ENCODE measurements at regions not wholly inside any gene's neighbourhood (a gene's known extent, or its start where the extent isn't known, plus 50 kb on each side); places are given as distances from the start of the nearest gene placed in this dataset.

- H3K36me3 ChIP-seq, result no peaks in the 10 kb centered on the region
- no peak for TF ChIP-seq EZH2 (IDR thresholded peaks at IDR 0.05)
- no peak for TF ChIP-seq EZH2phosphoT487 (IDR thresholded peaks at IDR 0.05)
- TF ChIP-seq CTCF (IDR thresholded peaks at IDR 0.05), result no peak
- DNase-seq (ENCODE audit: low spot score), result no peak
- Mint-ChIP-seq H3K27ac (peak overlapping the region; percentile 25), H3K9me3 (no peaks in the 10 kb centered on the region), H3K4me1 (peaks cover 26% of the 10 kb centered on the region), H3K4me3 (no peak overlapping the region), H3K27me3 (ENCODE audit: insufficient read depth, low read depth) (peaks cover 10% of the 10 kb centered on the region), H3K36me3 (no peaks in the 10 kb centered on the region)
- peaks cover 10% of the 10 kb centered on the region for H3K4me1 ChIP-seq
- H3F3A ChIP-seq (ENCODE audit: low read depth), result no peaks in the 10 kb centered on the region
- H3K27me3 ChIP-seq, result no peaks in the 10 kb centered on the region
- no peak overlapping the region for H2AFZ ChIP-seq (replicated peaks)
- no peaks in the 10 kb centered on the region for H4K20me1 ChIP-seq (ENCODE audit: low read depth)
- no peak overlapping the region for H3K4me2 ChIP-seq
- no peak overlapping the region for H3K4me3 ChIP-seq
- H3K79me2 ChIP-seq (ENCODE audit: low read depth), result no peaks in the 10 kb centered on the region
- no peak overlapping the region for H3K27ac ChIP-seq
- no peak overlapping the region for H3K9ac ChIP-seq
- H3K9me3 ChIP-seq (ENCODE audit: low read depth), result no peaks in the 10 kb centered on the region
These were observed 126.5 kb upstream of the JCAD start for GRCh38 chr10:30185916-30186315.

DNA sequence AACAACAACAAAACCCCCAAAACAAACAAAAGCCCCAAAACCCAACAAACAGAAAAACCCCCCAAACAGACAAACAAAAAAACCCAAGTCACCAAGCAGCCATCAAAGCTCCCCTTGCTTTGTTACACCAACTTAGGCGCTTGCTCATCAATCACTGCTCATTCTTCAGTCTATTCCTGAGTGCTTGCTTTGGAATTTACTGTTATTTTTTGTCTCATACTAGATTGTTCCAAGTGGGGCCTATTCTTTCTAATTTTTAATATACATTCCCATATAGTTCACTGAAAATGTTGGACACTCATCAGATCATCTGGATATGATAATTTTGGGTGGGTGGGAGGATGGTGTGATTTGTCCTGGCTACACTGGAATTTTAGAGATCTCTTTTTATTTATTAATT, 126.0 kb upstream of the JCAD start:
- H3K4me1 Mint-ChIP-seq, result peaks cover 24% of the 10 kb centered on the region
- no peak overlapping the region for H3K9ac ChIP-seq
- no peaks in the 10 kb centered on the region for H3K9me3 Mint-ChIP-seq
- H3K36me3 Mint-ChIP-seq, result no peaks in the 10 kb centered on the region
- no peaks in the 10 kb centered on the region for H4K20me1 ChIP-seq (ENCODE audit: low read depth)
- H3K4me2 ChIP-seq, result no peak overlapping the region
- no peak overlapping the region for H2AFZ ChIP-seq (replicated peaks)
- H3K4me1 ChIP-seq, result peaks cover 10% of the 10 kb centered on the region
- no peak overlapping the region for H3K4me3 ChIP-seq
- no peaks in the 10 kb centered on the region for H3K27me3 ChIP-seq
- H3K27me3 Mint-ChIP-seq (ENCODE audit: insufficient read depth, low read depth), result peaks cover 10% of the 10 kb centered on the region
- no peak overlapping the region for H3K27ac Mint-ChIP-seq
- no peaks in the 10 kb centered on the region for H3K9me3 ChIP-seq (ENCODE audit: low read depth)
- no peak for DNase-seq (ENCODE audit: low spot score)
- no peaks in the 10 kb centered on the region for H3F3A ChIP-seq (ENCODE audit: low read depth)
- no peaks in the 10 kb centered on the region for H3K79me2 ChIP-seq (ENCODE audit: low read depth)
- H3K27ac ChIP-seq, result no peak overlapping the region
- H3K4me3 Mint-ChIP-seq, result no peak overlapping the region
- H3K36me3 ChIP-seq, result no peaks in the 10 kb centered on the region
- no peak for TF ChIP-seq EZH2phosphoT487 (IDR thresholded peaks at IDR 0.05)
- no peak for TF ChIP-seq EZH2 (IDR thresholded peaks at IDR 0.05)
- TF ChIP-seq CTCF (IDR thresholded peaks at IDR 0.05), result no peak

- H3K4me1 Mint-ChIP-seq, result peaks cover 24% of the 10 kb centered on the region
- Histone ChIP-seq H4K20me1 (ENCODE audit: low read depth) (no peaks in the 10 kb centered on the region), H3K9ac (no peak overlapping the region), H3K4me2 (no peak overlapping the region), H3K79me2 (ENCODE audit: low read depth) (no peaks in the 10 kb centered on the region), H3K4me1 (peaks cover 10% of the 10 kb centered on the region), H3K27ac (no peak overlapping the region), H3K27me3 (no peaks in the 10 kb centered on the region), H3K9me3 (ENCODE audit: low read depth) (no peaks in the 10 kb centered on the region), H3K36me3 (no peaks in the 10 kb centered on the region), H3K4me3 (no peak overlapping the region), H2AFZ (replicated peaks) (no peak overlapping the region), H3F3A (ENCODE audit: low read depth) (no peaks in the 10 kb centered on the region)
- TF ChIP-seq CTCF (IDR thresholded peaks at IDR 0.05) (no peak), EZH2phosphoT487 (IDR thresholded peaks at IDR 0.05) (no peak), EZH2 (IDR thresholded peaks at IDR 0.05) (no peak)
- no peak for DNase-seq (ENCODE audit: low spot score)
- H3K9me3 Mint-ChIP-seq, result no peaks in the 10 kb centered on the region
- H3K36me3 Mint-ChIP-seq, result no peaks in the 10 kb centered on the region
- peaks cover 12% of the 10 kb centered on the region for H3K27me3 Mint-ChIP-seq (ENCODE audit: insufficient read depth, low read depth)
- H3K4me3 Mint-ChIP-seq, result no peak overlapping the region
- no peak overlapping the region for H3K27ac Mint-ChIP-seq
These were observed 125.1 kb upstream of the JCAD start for GRCh38 chr10:30184397-30185033.
